A549 (cell line): ENCODE measurements at regions not wholly inside any gene's neighbourhood (a gene's known extent, or its start where the extent isn't known, plus 50 kb on each side); places are given as distances from the start of the nearest gene placed in this dataset.

Source experiments
- ATAC-seq, 2 experiments: fragments of 200-7000 bp in 1 of 2; fragments of >200 bp in 1 of 2; cut with Nextera tagmentation in 1 of 2; cut with Tn5 transposase in 1 of 2; 3 replicates each; pipeline versions ENCODE4 v1.8.0 to v1.9.1; 2018 to 2020; ENCODE audit warnings: mild to moderate bottlenecking in 1 of 2, moderate library complexity in 1 of 2
- CTCF ChIA-PET: fragments of 300-600 bp; sonication (Branson Sonifier 250); formaldehyde crosslinking; extraction: SDS; loops from one replicate; lab custom pipeline; 2021; ENCODE audit warnings: antibody characterized with exemption, inconsistent platforms; lab: Yijun Ruan, JAX
- POLR2A ChIA-PET: fragments of 350-600 bp; formaldehyde crosslinking; extraction: SDS; loops from one replicate; lab custom pipeline; 2021; ENCODE audit warnings: antibody characterized with exemption, inconsistent platforms; lab: Yijun Ruan, JAX
- DNase-seq, 2 experiments: peaks; one replicate each; pipeline versions ENCODE4 v3.0.0 to v3.0.0-alpha.2; 2011 to 2016; ENCODE audit warnings: low read depth in 1 of 2, low spot score in 1 of 2
- FAIRE-seq: peaks from 2 replicates; lab custom pipeline; 2011; peaks lifted over from hg19 to GRCh38; lab: Jason Lieb, UNC
- H3K27ac ChIP-seq, 2 experiments: fragments of >200 bp; sonication (Bioruptor Twin); formaldehyde crosslinking; 3 replicates each; pipeline ENCODE4 v1.5.1; 2016 to 2017
- H3K4me1 ChIP-seq: fragments of >200 bp; sonication (Bioruptor Twin); formaldehyde crosslinking; 3 replicates; pipeline ENCODE4 v1.6.1; 2016
- H3K4me2 ChIP-seq: fragments of >200 bp; sonication (Bioruptor Twin); formaldehyde crosslinking; 3 replicates; pipeline ENCODE4 v1.6.1; 2016
- H3K4me3 ChIP-seq: fragments of >200 bp; sonication (Bioruptor Twin); formaldehyde crosslinking; 3 replicates; pipeline ENCODE4 v1.5.1; 2016
- H3K9me3 ChIP-seq: fragments of >200 bp; sonication (Bioruptor Twin); formaldehyde crosslinking; 3 replicates; pipeline ENCODE4 v1.6.1; 2016
- CBX8 ChIP-seq: fragments of 200-600 bp; sonication (generic); IDR thresholded peaks from 2 replicates; pipeline ENCODE4 v1.6.1; 2016
- CTCF ChIP-seq: fragments of >200 bp; sonication (Bioruptor Twin); formaldehyde crosslinking; IDR thresholded peaks from 3 replicates; pipeline ENCODE4 v1.5.1; 2016
- GATA3 ChIP-seq: IDR thresholded peaks from 2 replicates; pipeline ENCODE4 v1.6.1; 2012; ENCODE audit warnings: borderline replicate concordance
- HMGXB4 ChIP-seq: fragments of 250-450 bp; sonication (Bioruptor Pico); IDR thresholded peaks from 2 replicates; pipeline ENCODE4 v1.5.0; 2021; ENCODE audit warnings: mild to moderate bottlenecking, moderate library complexity, borderline replicate concordance
- KDM1A ChIP-seq: fragments of 200-600 bp; sonication (generic); IDR thresholded peaks from 2 replicates; pipeline ENCODE4 v1.6.1; 2016; ENCODE audit warnings: low read depth, mild to moderate bottlenecking
- MAFK ChIP-seq: fragments of 450-650 bp; IDR thresholded peaks from 2 replicates; pipeline ENCODE4 v1.6.1; 2014; ENCODE audit not compliant: partially characterized antibody
- MAZ ChIP-seq: fragments of 150-350 bp; IDR thresholded peaks from 2 replicates; pipeline ENCODE4 v1.6.1; 2014; ENCODE audit warnings: antibody characterized with exemption, low read depth, low read length, borderline replicate concordance
- PBX3 ChIP-seq: IDR thresholded peaks from 2 replicates; pipeline ENCODE4 v1.6.1; 2012
- PHF8 ChIP-seq: fragments of 200-600 bp; sonication (generic); IDR thresholded peaks from 2 replicates; pipeline ENCODE4 v1.6.1; 2016; ENCODE audit warnings: low read depth, mild to moderate bottlenecking, antibody characterized with exemption, moderate library complexity, borderline replicate concordance
- POLR2A ChIP-seq: IDR thresholded peaks from 2 replicates; pipeline ENCODE4 v1.6.1; 2012; ENCODE audit warnings: mild to moderate bottlenecking, low read length
- POLR2AphosphoS2 ChIP-seq: conservative IDR thresholded peaks from 2 replicates; pipeline ENCODE4 v1.6.1; 2012; ENCODE audit warnings: low read length, improper control_type of control experiment, inconsistent platforms
- REST ChIP-seq: fragments of 200-600 bp; sonication (generic); IDR thresholded peaks from 2 replicates; pipeline ENCODE4 v1.6.1; 2016; ENCODE audit warnings: antibody characterized with exemption, mild to moderate bottlenecking, moderate library complexity
- RNF2 ChIP-seq: fragments of 200-600 bp; sonication (generic); IDR thresholded peaks from 2 replicates; pipeline ENCODE4 v1.6.1; 2016; ENCODE audit warnings: low read depth, mild to moderate bottlenecking, antibody characterized with exemption, moderate library complexity, borderline replicate concordance
- SREBF2 ChIP-seq: fragments of 450-650 bp; IDR thresholded peaks from 2 replicates; pipeline ENCODE4 v1.6.1; 2014; ENCODE audit warnings: mild to moderate bottlenecking, moderate library complexity
- TFCP2L1 ChIP-seq: fragments of 250-450 bp; sonication (Bioruptor Pico); IDR thresholded peaks from 2 replicates; pipeline ENCODE4 v1.5.0; 2021; ENCODE audit warnings: mild to moderate bottlenecking
- ZC3H11A ChIP-seq: fragments of 450-650 bp; IDR thresholded peaks from 2 replicates; pipeline ENCODE4 v1.6.1; 2014; ENCODE audit warnings: antibody characterized with exemption, mild to moderate bottlenecking
- ZFP36 ChIP-seq: fragments of 450-650 bp; IDR thresholded peaks from 2 replicates; pipeline ENCODE4 v1.6.1; 2014; ENCODE audit warnings: borderline replicate concordance; ENCODE audit not compliant: partially characterized antibody
- ZNF302 ChIP-seq: fragments of 250-450 bp; sonication (Bioruptor Pico); IDR thresholded peaks from 2 replicates; pipeline ENCODE4 v1.9.0; 2021; ENCODE audit warnings: inconsistent platforms, mild to moderate bottlenecking, moderate library complexity
- WGBS: methylation state at CpG from one replicate; pipeline ENCODE4 v1.1.6; 2017; ENCODE audit errors: missing lambda C conversion rate; 5-methylcytosine and 5-hydroxymethylcytosine counted together

- H3K27ac ChIP-seq, result no peak overlapping the region
- FAIRE-seq (no peak), DNase-seq (no peak), ATAC-seq (no peak)
- H3K9me3 ChIP-seq, result no peaks in the 10 kb centered on the region
- no peak for TF ChIP-seq RNF2
- TF ChIP-seq TFCP2L1 (CRISPR knock-in tag), result no peak
- no peak for TF ChIP-seq KDM1A
- no peak for TF ChIP-seq ZNF302
- TF ChIP-seq MAFK, result peak; percentile 23
- H3K4me2 ChIP-seq, result no peak overlapping the region
- H3K4me3 ChIP-seq, result no peak overlapping the region
- CTCF ChIA-PET, result interaction anchor here (0.6 to 1.1 kb wide), 2 partner anchors 11 to 72 kb away, joined by 3 to 5 read pairs; no protein-coding TSS in a partner anchor
- POLR2A ChIA-PET, result no interaction called here
- 2% methylated on average over 7 of the region's 7 CpGs for WGBS
- H3K4me1 ChIP-seq, result no peaks in the 10 kb centered on the region
Measured at GRCh38 chr17:10993126-10993525, 155.2 kb upstream of the PIRT start.

GRCh38 chr17:10992106-10992880 lies 154.4 kb upstream of the PIRT start:
- no peak overlapping the region for H3K27ac ChIP-seq
- no peaks in the 10 kb centered on the region for H3K9me3 ChIP-seq
- ATAC-seq (no peak), DNase-seq (no peak), FAIRE-seq (no peak)
- no peaks in the 10 kb centered on the region for H3K4me1 ChIP-seq
- H3K4me2 ChIP-seq, result no peak overlapping the region
- ChIA-PET POLR2A (interaction anchor here (0.7 kb wide), 1 partner anchor 967 kb away, joined by 3 read pairs; no protein-coding TSS in a partner anchor), CTCF (interaction anchor here (0.6 kb wide), 1 partner anchor 533 kb away, joined by 3 read pairs; no protein-coding TSS in a partner anchor)
- no peak overlapping the region for H3K4me3 ChIP-seq
- WGBS, result 17% methylated on average over 10 of the region's 10 CpGs
- TF ChIP-seq ZFP36, result no peak
- no peak for TF ChIP-seq PHF8
- no peak for TF ChIP-seq GATA3
- TF ChIP-seq CBX8, result no peak
- no peak for TF ChIP-seq PBX3
- no peak for TF ChIP-seq REST
- TF ChIP-seq SREBF2, result no peak
- TF ChIP-seq POLR2AphosphoS2, result no peak
- TF ChIP-seq ZC3H11A, result no peak
- no peak for TF ChIP-seq MAZ

- ChIA-PET POLR2A (no interaction called here), CTCF (no interaction called here)
- Histone ChIP-seq H3K9me3 (no peaks in the 10 kb centered on the region), H3K4me3 (no peak overlapping the region), H3K4me1 (no peaks in the 10 kb centered on the region), H3K27ac (no peak overlapping the region), H3K4me2 (no peak overlapping the region)
- ATAC-seq (no peak), FAIRE-seq (no peak), DNase-seq (no peak)
- 2% methylated on average over 5 of the region's 5 CpGs for WGBS
- no peak for TF ChIP-seq CTCF
- no peak for TF ChIP-seq POLR2A
- TF ChIP-seq HMGXB4 (CRISPR knock-in tag), result no peak
Measured at GRCh38 chr17:10987786-10988185, 149.9 kb upstream of the PIRT start.
